K562 (cell line): ENCODE measurements at regions not wholly inside any gene's neighbourhood (a gene's known extent, or its start where the extent isn't known, plus 50 kb on each side); places are given as distances from the start of the nearest gene placed in this dataset.

Experiments
- ATAC-seq: fragments of 200-7000 bp; cut with Tn5 transposase; 3 replicates; pipeline ENCODE4 v1.9.1; 2020; ENCODE audit warnings: moderate library complexity
- BruUV-seq: library from RNA; stranded (reverse); fragments of 400-500 nt; replicated peaks from 2 replicates; lab custom pipeline; 2021; lab: Mats Ljungman, UMichigan
- CTCF ChIA-PET: fragments of 300-600 bp; formaldehyde crosslinking; extraction: SDS; loops from one replicate; lab custom pipeline; 2021; ENCODE audit warnings: low intra/inter-chr PET ratio; lab: Yijun Ruan, JAX
- POLR2A ChIA-PET: fragments of 300-600, 350-650 bp; sonication (Branson Sonifier 250); formaldehyde crosslinking; extraction: SDS; loops from one replicate; lab custom pipeline; 2021; ENCODE audit warnings: antibody characterized with exemption, inconsistent platforms; lab: Yijun Ruan, JAX
- DNase-seq, 4 experiments: peaks; one replicate each; pipeline versions ENCODE4 v3.0.0 to v3.0.0-alpha.2; 2011 to 2018; ENCODE audit warnings: low spot score in 3 of 4, mixed read lengths in 3 of 4; ENCODE audit errors: extremely low read depth in 1 of 4
- FAIRE-seq: peaks from 2 replicates; lab custom pipeline; 2011; peaks lifted over from hg19 to GRCh38; lab: Jason Lieb, UNC
- H2AFZ ChIP-seq: 2 replicates; pipeline ENCODE4 v1.6.0; 2011; ENCODE audit warnings: low read depth, low read length, control low read depth, inconsistent platforms
- H3K27ac ChIP-seq: fragments of 200-600 bp; 3 replicates; pipeline ENCODE4 v1.8.0; 2011; ENCODE audit warnings: low read depth, mild to moderate bottlenecking, control low read depth, inconsistent platforms, low read length, moderate library complexity, mixed read lengths; ENCODE audit errors: extremely low read depth
- H3K27me3 ChIP-seq, 2 experiments: fragments of 300-600 bp in 1 of 2; 2 replicates in 1 of 2; 3 replicates in 1 of 2; pipeline versions ENCODE4 v1.6.0 to v1.8.0; 2011; ENCODE audit warnings: inconsistent platforms in 2 of 2, low read length in 2 of 2, mild to moderate bottlenecking in 1 of 2, mixed read lengths in 1 of 2, moderate library complexity in 1 of 2; ENCODE audit not compliant: control insufficient read depth in 2 of 2, insufficient read depth in 2 of 2
- H3K36me3 ChIP-seq: fragments of 300-600 bp; 3 replicates; pipeline ENCODE4 v1.8.0; 2011; ENCODE audit warnings: mild to moderate bottlenecking, low read length, inconsistent platforms; ENCODE audit not compliant: control insufficient read depth, insufficient read depth
- H3K4me1 ChIP-seq, 2 experiments: fragments of 200-600 bp in 1 of 2; replicated peaks in 1 of 2; 2 replicates in 1 of 2; 3 replicates in 1 of 2; pipeline versions ENCODE4 v1.5.1 to v1.8.0; 2011; ENCODE audit warnings: inconsistent platforms in 2 of 2, low read length in 2 of 2, mild to moderate bottlenecking in 1 of 2, mixed read lengths in 1 of 2, moderate library complexity in 1 of 2; ENCODE audit not compliant: control insufficient read depth in 2 of 2, insufficient read depth in 2 of 2
- H3K4me2 ChIP-seq: 2 replicates; pipeline ENCODE4 v1.6.1; 2011; ENCODE audit warnings: low read length, control low read depth, inconsistent platforms, mixed read lengths; ENCODE audit not compliant: insufficient read depth
- H3K4me3 ChIP-seq: fragments of 200-600 bp; sonication (generic), shearing (Covaris generic); 2 replicates; pipeline ENCODE4 v1.5.1; 2016; ENCODE audit warnings: control low read depth, inconsistent platforms
- H3K79me2 ChIP-seq: fragments of 200-600 bp; 3 replicates; pipeline ENCODE4 v1.8.0; 2011; ENCODE audit warnings: low read length, inconsistent platforms; ENCODE audit not compliant: control insufficient read depth, insufficient read depth
- H3K9ac ChIP-seq, 2 experiments: 2 replicates each; pipeline versions ENCODE4 v1.6.0 to v1.6.1; 2011; ENCODE audit warnings: low read depth in 2 of 2, low read length in 2 of 2, control low read depth in 1 of 2, inconsistent platforms in 1 of 2, mild to moderate bottlenecking in 1 of 2, mixed read lengths in 1 of 2; ENCODE audit not compliant: insufficient read depth in 1 of 2
- H3K9me1 ChIP-seq: one replicate; pipeline ENCODE4 v1.6.0; 2011; ENCODE audit warnings: inconsistent platforms, mild to moderate bottlenecking, low read length, moderate library complexity; ENCODE audit not compliant: control insufficient read depth, insufficient read depth
- H3K9me3 ChIP-seq: replicated peaks from 2 replicates; pipeline ENCODE4 v1.5.1; 2011; ENCODE audit warnings: low read depth, low read length, inconsistent platforms; ENCODE audit not compliant: control insufficient read depth, insufficient read depth
- H4K20me1 ChIP-seq: replicated peaks from 2 replicates; pipeline ENCODE4 v1.6.1; 2011; ENCODE audit warnings: low read length, inconsistent platforms, mixed read lengths; ENCODE audit not compliant: control insufficient read depth, insufficient read depth
- FOXK1 ChIP-seq: sonication (generic); formaldehyde crosslinking; IDR thresholded peaks from 2 replicates; pipeline ENCODE4 v1.8.0; 2022; ENCODE audit warnings: missing genetic modification reagents, mild to moderate bottlenecking, borderline replicate concordance
- HLTF ChIP-seq: fragments of 450-650 bp; IDR thresholded peaks from 2 replicates; pipeline ENCODE4 v1.6.1; 2016
- KLF13 ChIP-seq: fragments of 450-650 bp; IDR thresholded peaks from 2 replicates; pipeline ENCODE4 v1.6.1; 2016; ENCODE audit warnings: missing genetic modification characterization, low read depth, mild to moderate bottlenecking, missing compliant biosample characterization, moderate library complexity, borderline replicate concordance
- MYBL2 ChIP-seq, 2 experiments: fragments of 450-650 bp in 1 of 2; sonication (generic) in 1 of 2; formaldehyde crosslinking in 1 of 2; IDR thresholded peaks; 2 replicates each; pipeline versions ENCODE4 v1.6.1 to v1.8.1; 2017 to 2022; ENCODE audit warnings: borderline replicate concordance in 1 of 2, inconsistent platforms in 1 of 2, low read depth in 1 of 2, mild to moderate bottlenecking in 1 of 2, missing genetic modification reagents in 1 of 2, moderate library complexity in 1 of 2
- MYC ChIP-seq, 2 experiments: fragments of 250-450 bp in 1 of 2; sonication (Bioruptor Pico) in 1 of 2; IDR thresholded peaks; 2 replicates each; pipeline versions ENCODE4 v1.5.1 to v1.6.1; 2012 to 2021; ENCODE audit warnings: low read depth in 2 of 2, borderline replicate concordance in 1 of 2, improper control_type of control experiment in 1 of 2, low read length in 1 of 2, mild to moderate bottlenecking in 1 of 2, moderate library complexity in 1 of 2
- NR2C2 ChIP-seq, 2 experiments: fragments of 200-800 bp in 1 of 2; sonication (Bioruptor generic) in 1 of 2; sonication (generic) in 1 of 2; formaldehyde crosslinking in 1 of 2; IDR thresholded peaks; 2 replicates each; pipeline versions ENCODE4 v1.6.1 to v1.8.0; 2016 to 2022; ENCODE audit warnings: mild to moderate bottlenecking in 1 of 2, missing compliant biosample characterization in 1 of 2, missing genetic modification characterization in 1 of 2, missing genetic modification reagents in 1 of 2
- PPARD ChIP-seq: fragments of 250-450 bp; sonication (Bioruptor Pico); IDR thresholded peaks from 2 replicates; pipeline ENCODE4 v1.8.0; 2022; ENCODE audit warnings: inconsistent platforms, mild to moderate bottlenecking, moderate library complexity
- TAF15 ChIP-seq: fragments of 200-400 bp; formaldehyde crosslinking; IDR thresholded peaks from 2 replicates; pipeline ENCODE4 v1.6.1; 2017; ENCODE audit warnings: mild to moderate bottlenecking, low read depth, low read length, moderate library complexity
- U2AF2 ChIP-seq: fragments of 200-400 bp; formaldehyde crosslinking; optimal IDR thresholded peaks from 2 replicates; pipeline ENCODE3; 2017; ENCODE audit warnings: low read depth, mild to moderate bottlenecking, low read length
- ZKSCAN8 ChIP-seq: fragments of 200-800 bp; sonication (Bioruptor generic); IDR thresholded peaks from 2 replicates; pipeline ENCODE4 v1.6.1; 2016; ENCODE audit warnings: missing genetic modification characterization, missing compliant biosample characterization
- ZNF124 ChIP-seq: sonication (generic); formaldehyde crosslinking; IDR thresholded peaks from 2 replicates; pipeline ENCODE4 v1.8.1; 2022; ENCODE audit warnings: missing genetic modification reagents
- ZNF253 ChIP-seq: fragments of 250-450 bp; sonication (Bioruptor Pico); conservative IDR thresholded peaks from 2 replicates; pipeline ENCODE4 v1.6.1; 2021; ENCODE audit warnings: mild to moderate bottlenecking
- WGBS: fragments of 100-300 bp; shearing (Covaris generic); methylation state at CpG from one replicate; pipeline ENCODE4 v1.1.6; 2016; ENCODE audit warnings: low coverage, mixed read lengths; ENCODE audit not compliant: insufficient coverage; ENCODE audit errors: missing lambda C conversion rate; 5-methylcytosine and 5-hydroxymethylcytosine counted together
- in situ Hi-C: fragments of 300-500 bp; cut with MboI; formaldehyde crosslinking; loops from 4 replicates; pipeline ENCODE4 v1.15.0; 2018; ENCODE audit warnings: inconsistent platforms, mixed read lengths
- intact Hi-C: fragments of 100-400 bp; cut with micrococcal nuclease; formaldehyde crosslinking; loops from 2 replicates; pipeline ENCODE4 v1.14.2; 2022
- TF ChIP-seq, protein P1 (sequence below): sonication (generic); formaldehyde crosslinking; IDR thresholded peaks from 2 replicates; pipeline ENCODE4 v1.8.0; 2022; ENCODE audit warnings: mild to moderate bottlenecking, missing genetic modification reagents

DNA sequence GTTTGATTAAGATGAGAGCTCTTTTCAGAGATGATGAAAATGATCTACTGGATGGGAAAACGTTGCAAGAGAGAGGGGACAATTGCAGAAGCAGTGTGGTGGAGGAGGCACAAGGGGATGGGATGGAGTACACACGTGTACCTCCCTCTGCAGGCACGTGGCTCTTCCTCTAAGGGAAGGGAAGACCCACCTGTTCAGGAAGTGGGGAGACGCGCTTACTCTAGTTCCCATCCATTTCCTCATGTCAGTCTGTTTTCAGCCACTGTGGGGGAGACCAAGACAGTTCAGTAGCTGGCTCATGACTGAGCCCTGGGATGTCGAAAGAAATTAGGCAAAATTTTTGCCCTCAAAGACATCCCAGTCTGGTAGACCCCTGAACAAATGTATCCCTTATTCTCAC, 619.2 kb upstream of the CLINT1 start:
- H3K27ac ChIP-seq = no peak overlapping the region
- POLR2A ChIA-PET = interaction anchor here (0.7 kb wide), 1 partner anchor 580 kb away, joined by 5 read pairs; no protein-coding TSS in a partner anchor
- TF ChIP-seq HLTF = no peak
- no peak for TF ChIP-seq PPARD (CRISPR knock-in tag)
- no peak for TF ChIP-seq TAF15
- TF ChIP-seq KLF13 (tag) = no peak
- no peak for TF ChIP-seq MYBL2 (IDR thresholded peaks at IDR 0.05; ENCODE audit: low read depth)
- TF ChIP-seq MYBL2 (CRISPR knock-in tag; IDR thresholded peaks at IDR 0.05; ENCODE audit: borderline replicate concordance) = no peak
- TF ChIP-seq FOXK1 (CRISPR knock-in tag) = no peak
- H3K36me3 ChIP-seq = no peaks in the 10 kb centered on the region
- H3K4me2 ChIP-seq = no peak overlapping the region
- H3K4me1 ChIP-seq = no peaks in the 10 kb centered on the region
- CTCF ChIA-PET = no interaction called here
- no peak overlapping the region for H3K4me3 ChIP-seq
- no peak overlapping the region for H2AFZ ChIP-seq
- intact Hi-C loops = no loop called here
- no peak overlapping the region for H3K9ac ChIP-seq
- H3K9me1 ChIP-seq = no peaks in the 10 kb centered on the region
- H3K79me2 ChIP-seq = no peaks in the 10 kb centered on the region
- no peaks in the 10 kb centered on the region for H4K20me1 ChIP-seq
- no peaks in the 10 kb centered on the region for H3K9me3 ChIP-seq
- ATAC-seq = no peak
- no peaks in the 10 kb centered on the region for H3K27me3 ChIP-seq
- WGBS = 3% methylated on average over 6 of the region's 6 CpGs
- DNase-seq = no peak
- BruUV-seq = no TSS peak
- in situ Hi-C loops = no loop called here
- FAIRE-seq = no peak

GRCh38 chr5:158477214-158477613, 618.3 kb upstream of the CLINT1 start:
- Histone ChIP-seq H3K9me1 (no peaks in the 10 kb centered on the region), H3K79me2 (no peaks in the 10 kb centered on the region), H3K4me3 (no peak overlapping the region), H4K20me1 (no peaks in the 10 kb centered on the region), H3K4me2 (no peak overlapping the region), H3K4me1 (no peaks in the 10 kb centered on the region), H2AFZ (no peak overlapping the region), H3K9ac (no peak overlapping the region), H3K27me3 (no peaks in the 10 kb centered on the region), H3K27ac (no peak overlapping the region), H3K36me3 (no peaks in the 10 kb centered on the region), H3K9me3 (no peaks in the 10 kb centered on the region)
- ChIA-PET CTCF (no interaction called here), POLR2A (no interaction called here)
- WGBS = 5% methylated on average over 3 of the region's 3 CpGs
- BruUV-seq = no TSS peak
- no peak for DNase-seq
- TF ChIP-seq ZNF124 (no peak), NR2C2 (CRISPR knock-in tag; IDR thresholded peaks at IDR 0.05) (no peak), NR2C2 (tag; IDR thresholded peaks at IDR 0.05) (no peak), ZNF253 (CRISPR knock-in tag) (no peak), ZKSCAN8 (CRISPR knock-in tag) (no peak), U2AF2 (no peak), MYC (IDR thresholded peaks at IDR 0.05; ENCODE audit: low read depth, low read length) (no peak), MYC (CRISPR knock-in tag; IDR thresholded peaks at IDR 0.05; ENCODE audit: borderline replicate concordance, low read depth) (no peak)
- TF ChIP-seq, protein P1, sequence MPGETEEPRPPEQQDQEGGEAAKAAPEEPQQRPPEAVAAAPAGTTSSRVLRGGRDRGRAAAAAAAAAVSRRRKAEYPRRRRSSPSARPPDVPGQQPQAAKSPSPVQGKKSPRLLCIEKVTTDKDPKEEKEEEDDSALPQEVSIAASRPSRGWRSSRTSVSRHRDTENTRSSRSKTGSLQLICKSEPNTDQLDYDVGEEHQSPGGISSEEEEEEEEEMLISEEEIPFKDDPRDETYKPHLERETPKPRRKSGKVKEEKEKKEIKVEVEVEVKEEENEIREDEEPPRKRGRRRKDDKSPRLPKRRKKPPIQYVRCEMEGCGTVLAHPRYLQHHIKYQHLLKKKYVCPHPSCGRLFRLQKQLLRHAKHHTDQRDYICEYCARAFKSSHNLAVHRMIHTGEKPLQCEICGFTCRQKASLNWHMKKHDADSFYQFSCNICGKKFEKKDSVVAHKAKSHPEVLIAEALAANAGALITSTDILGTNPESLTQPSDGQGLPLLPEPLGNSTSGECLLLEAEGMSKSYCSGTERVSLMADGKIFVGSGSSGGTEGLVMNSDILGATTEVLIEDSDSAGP = no peak
- in situ Hi-C loops (no loop called here), intact Hi-C loops (no loop called here)
- no peak for FAIRE-seq
- no peak for ATAC-seq
